A204.1 (cell line): ENCODE measurements at regions not wholly inside any gene's neighbourhood (a gene's known extent, or its start where the extent isn't known, plus 50 kb on each side); places are given as distances from the start of the nearest gene placed in this dataset.

ENCODE experiments used
- FAIRE-seq: peaks from 2 replicates; lab custom pipeline; 2012; peaks lifted over from hg19 to GRCh38; lab: Jason Lieb, UNC

GRCh38 chr1:200252531-200252930, 157.3 kb downstream of the ZNF281 start:
- FAIRE-seq = no peak

GRCh38 chr1:200250469-200250868, 159.4 kb downstream of the ZNF281 start:
- FAIRE-seq = no peak

GRCh38 chr1:200248541-200248940, 161.3 kb downstream of the ZNF281 start:
- FAIRE-seq = no peak

GRCh38 chr1:200247518-200247917, 162.3 kb downstream of the ZNF281 start:
- no peak for FAIRE-seq

- FAIRE-seq = no peak
These were observed 164.4 kb downstream of the ZNF281 start for GRCh38 chr1:200245473-200245872.

GRCh38 chr1:200243042-200243437, 166.8 kb downstream of the ZNF281 start:
- FAIRE-seq = no peak

- FAIRE-seq = no peak
These were observed 167.5 kb downstream of the ZNF281 start for GRCh38 chr1:200242110-200243041.

GRCh38 chr1:200240656-200241055, 169.2 kb downstream of the ZNF281 start:
- no peak for FAIRE-seq

- FAIRE-seq = no peak
These were observed 171.5 kb downstream of the ZNF281 start for GRCh38 chr1:200238311-200238710.

GRCh38 chr1:200237066-200237465, 172.8 kb downstream of the ZNF281 start:
- FAIRE-seq = no peak

GRCh38 chr1:200234938-200235337, 174.9 kb downstream of the ZNF281 start:
- no peak for FAIRE-seq

- no peak for FAIRE-seq
These were observed 176.4 kb downstream of the ZNF281 start for GRCh38 chr1:200233393-200233792.

GRCh38 chr1:200231787-200232231, 178.0 kb downstream of the ZNF281 start:
- no peak for FAIRE-seq

GRCh38 chr1:200230671-200231070, 179.2 kb downstream of the ZNF281 start:
- FAIRE-seq = no peak

GRCh38 chr1:200228486-200228885, 181.3 kb downstream of the ZNF281 start:
- FAIRE-seq = no peak

GRCh38 chr1:200228081-200228480, 181.8 kb downstream of the ZNF281 start:
- no peak for FAIRE-seq
